ENCODE measurements at regions not wholly inside any gene's neighbourhood (a gene's known extent, or its start where the extent isn't known, plus 50 kb on each side); places are given as distances from the start of the nearest gene placed in this dataset.

DNA sequence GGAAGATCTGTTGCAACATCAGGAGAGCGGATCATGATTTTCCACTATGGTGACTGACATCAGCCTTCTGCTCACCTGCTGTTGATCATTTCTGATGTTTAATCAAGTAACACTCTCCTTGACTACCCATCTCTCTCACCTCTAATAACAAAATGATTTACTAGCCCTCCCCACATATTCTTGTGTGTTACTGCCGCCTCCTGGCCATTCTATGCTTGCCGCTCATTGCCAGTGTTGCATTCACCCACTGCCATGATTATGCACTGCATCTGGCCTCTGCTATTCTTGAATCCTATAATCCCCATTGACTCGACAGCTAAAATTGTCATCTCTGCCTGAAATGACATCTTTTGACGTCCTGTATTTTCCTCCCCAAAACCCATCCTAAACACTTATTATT, 113.8 kb downstream of the RERGL start:
- 88% methylated on average over 5 of the region's 5 CpGs for WGBS (ENCODE audit: insufficient coverage)
- H3K4me1 ChIP-seq (ENCODE audit: control insufficient read depth in 1 of 2, insufficient read depth in 2 of 2, low read length in 2 of 2): no peaks in the 10 kb centered on the region
- Mint-ChIP-seq H3K36me3 (no peaks in the 10 kb centered on the region), H3K9me3 (peaks cover 0 to 6% (median 2%) of the 10 kb centered on the region in 7 donors), H3K4me1 (no peaks in the 10 kb centered on the region), H3K4me3 (no peak overlapping the region), H3K27me3 (ENCODE audit: low read depth in 3 of 3) (no peaks in the 10 kb centered on the region), H3K27ac (no peak overlapping the region)
- H3K36me3 ChIP-seq (replicated peaks in 1 of 2; ENCODE audit: control insufficient read depth in 1 of 2, insufficient read depth in 2 of 2, low read length in 2 of 2): no peaks in the 10 kb centered on the region
- no peak overlapping the region for H2AFZ ChIP-seq (ENCODE audit: insufficient read depth, low read depth, low read length, poor library complexity, severe bottlenecking)
- no peaks in the 10 kb centered on the region for H3K9me3 ChIP-seq (replicated peaks in 1 of 2; ENCODE audit: control insufficient read depth in 1 of 2, insufficient read depth in 1 of 2, low read length in 2 of 2)
- intact Hi-C loops (cut with micrococcal nuclease): no loop called here
- no peak for DNase-seq
- no peaks in the 10 kb centered on the region for H4K20me1 ChIP-seq (ENCODE audit: insufficient read depth, low read length)
- H3K4me3 ChIP-seq (replicated peaks in 1 of 3; ENCODE audit: low read depth in 2 of 3, low read length in 3 of 3): no peak overlapping the region
- TF ChIP-seq, protein P1, sequence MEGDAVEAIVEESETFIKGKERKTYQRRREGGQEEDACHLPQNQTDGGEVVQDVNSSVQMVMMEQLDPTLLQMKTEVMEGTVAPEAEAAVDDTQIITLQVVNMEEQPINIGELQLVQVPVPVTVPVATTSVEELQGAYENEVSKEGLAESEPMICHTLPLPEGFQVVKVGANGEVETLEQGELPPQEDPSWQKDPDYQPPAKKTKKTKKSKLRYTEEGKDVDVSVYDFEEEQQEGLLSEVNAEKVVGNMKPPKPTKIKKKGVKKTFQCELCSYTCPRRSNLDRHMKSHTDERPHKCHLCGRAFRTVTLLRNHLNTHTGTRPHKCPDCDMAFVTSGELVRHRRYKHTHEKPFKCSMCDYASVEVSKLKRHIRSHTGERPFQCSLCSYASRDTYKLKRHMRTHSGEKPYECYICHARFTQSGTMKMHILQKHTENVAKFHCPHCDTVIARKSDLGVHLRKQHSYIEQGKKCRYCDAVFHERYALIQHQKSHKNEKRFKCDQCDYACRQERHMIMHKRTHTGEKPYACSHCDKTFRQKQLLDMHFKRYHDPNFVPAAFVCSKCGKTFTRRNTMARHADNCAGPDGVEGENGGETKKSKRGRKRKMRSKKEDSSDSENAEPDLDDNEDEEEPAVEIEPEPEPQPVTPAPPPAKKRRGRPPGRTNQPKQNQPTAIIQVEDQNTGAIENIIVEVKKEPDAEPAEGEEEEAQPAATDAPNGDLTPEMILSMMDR (IDR thresholded peaks at IDR 0.05): no peak
- no peak overlapping the region for H3K9ac ChIP-seq (ENCODE audit: insufficient read depth, low read length, poor library complexity, severe bottlenecking)
- no peaks in the 10 kb centered on the region for H3K27me3 ChIP-seq (ENCODE audit: control insufficient read depth in 2 of 2, insufficient read depth in 2 of 2, low read length in 2 of 2)
- H3K27ac ChIP-seq (ENCODE audit: low read depth in 1 of 2, low read length in 2 of 2): no peak overlapping the region
- H3K4me2 ChIP-seq (replicated peaks; ENCODE audit: extremely low read depth, low read length, poor library complexity, severe bottlenecking): no peak overlapping the region
- no peaks in the 10 kb centered on the region for H3K79me2 ChIP-seq (ENCODE audit: insufficient read depth, low read length)

DNA sequence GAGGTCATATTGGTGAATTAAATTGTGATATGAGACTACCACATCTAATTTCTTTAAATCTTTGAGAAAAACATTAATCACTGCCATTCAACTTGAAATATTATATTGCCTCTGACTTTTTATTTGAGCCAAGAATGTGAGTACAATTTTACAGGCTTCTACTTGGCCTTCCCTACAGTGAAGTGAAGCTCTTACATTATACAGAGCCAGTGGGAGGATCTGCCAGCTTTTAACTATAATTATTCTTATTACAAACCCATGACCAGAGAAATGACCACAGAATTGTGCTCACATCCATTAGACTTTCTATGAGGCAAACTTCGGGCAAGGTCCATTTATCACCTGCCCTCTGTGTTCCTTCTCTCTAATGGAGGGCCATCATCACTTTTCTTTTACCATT, 114.2 kb downstream of the RERGL start:
- no peak for DNase-seq
- Mint-ChIP-seq H3K36me3 (no peaks in the 10 kb centered on the region), H3K27me3 (ENCODE audit: low read depth in 3 of 3) (no peaks in the 10 kb centered on the region), H3K4me1 (no peaks in the 10 kb centered on the region), H3K4me3 (no peak overlapping the region), H3K27ac (no peak overlapping the region), H3K9me3 (peaks cover 0 to 8% (median 2%) of the 10 kb centered on the region in 7 donors)
- Histone ChIP-seq H3K4me2 (replicated peaks; ENCODE audit: extremely low read depth, low read length, poor library complexity, severe bottlenecking) (no peak overlapping the region), H4K20me1 (ENCODE audit: insufficient read depth, low read length) (no peaks in the 10 kb centered on the region), H3K4me1 (ENCODE audit: control insufficient read depth in 1 of 2, insufficient read depth in 2 of 2, low read length in 2 of 2) (no peaks in the 10 kb centered on the region), H3K27me3 (ENCODE audit: control insufficient read depth in 2 of 2, insufficient read depth in 2 of 2, low read length in 2 of 2) (no peaks in the 10 kb centered on the region), H3K9me3 (replicated peaks in 1 of 2; ENCODE audit: control insufficient read depth in 1 of 2, insufficient read depth in 1 of 2, low read length in 2 of 2) (no peaks in the 10 kb centered on the region), H3K79me2 (ENCODE audit: insufficient read depth, low read length) (no peaks in the 10 kb centered on the region), H3K9ac (ENCODE audit: insufficient read depth, low read length, poor library complexity, severe bottlenecking) (no peak overlapping the region), H3K27ac (ENCODE audit: low read depth in 1 of 2, low read length in 2 of 2) (no peak overlapping the region), H2AFZ (ENCODE audit: insufficient read depth, low read depth, low read length, poor library complexity, severe bottlenecking) (no peak overlapping the region), H3K36me3 (replicated peaks in 1 of 2; ENCODE audit: control insufficient read depth in 1 of 2, insufficient read depth in 2 of 2, low read length in 2 of 2) (no peaks in the 10 kb centered on the region), H3K4me3 (replicated peaks in 1 of 3; ENCODE audit: low read depth in 2 of 3, low read length in 3 of 3) (no peak overlapping the region)
- 100% methylated on average over 1 of the region's 1 CpG for WGBS (ENCODE audit: insufficient coverage)
- TF ChIP-seq, protein P1 (IDR thresholded peaks at IDR 0.05): no peak
- intact Hi-C loops (cut with micrococcal nuclease): no loop called here

Data from CD14-positive monocyte (primary cell).